Sigmoid colon (tissue), 6 donors: ENCODE measurements at regions not wholly inside any gene's neighbourhood (a gene's known extent, or its start where the extent isn't known, plus 50 kb on each side); places are given as distances from the start of the nearest gene placed in this dataset.
"Not testable (repeated sequence)": the region's sequence is repeated elsewhere in the genome, so short reads cannot be mapped to it uniquely, and the experiment has no call there.

Source experiments
- DNase-seq: peaks from one replicate; pipeline ENCODE4 v3.0.0-alpha.2; 2019
- H3K27ac ChIP-seq, 4 donors: fragments of 200-600 bp; sonication (generic); one replicate each; pipeline ENCODE4 v1.5.1; 2016 to 2019; ENCODE audit warnings: mild to moderate bottlenecking in 1 of 4
- H3K27me3 ChIP-seq, 3 donors: fragments of 200-600 bp; sonication (generic); one replicate each; pipeline ENCODE4 v1.5.1; 2019; ENCODE audit warnings: mild to moderate bottlenecking in 1 of 3
- H3K36me3 ChIP-seq, 4 donors: fragments of 200-600 bp; sonication (generic); one replicate each; pipeline ENCODE4 v1.5.1; 2016 to 2019
- H3K4me1 ChIP-seq, 4 donors: fragments of 200-600 bp; sonication (generic); one replicate each; pipeline ENCODE4 v1.5.1; 2017 to 2019
- H3K4me3 ChIP-seq, 4 donors: fragments of 200-600 bp; sonication (generic); one replicate each; pipeline ENCODE4 v1.5.1; 2017 to 2019; ENCODE audit warnings: mild to moderate bottlenecking in 2 of 4, moderate library complexity in 1 of 4
- H3K9me3 ChIP-seq, 4 donors: fragments of 200-600 bp in 3 of 4; sonication (generic) in 3 of 4; one replicate each; pipeline versions ENCODE4 v1.5.1 to v1.6.1; 2013 to 2019
- EP300 ChIP-seq, 4 donors: sonication (generic); formaldehyde crosslinking; IDR thresholded peaks; one replicate each; pipeline ENCODE4 v1.6.1; 2017; ENCODE audit warnings: antibody characterized with exemption in 4 of 4
- POLR2A ChIP-seq, 2 donors: fragments of 450-650 bp; IDR thresholded peaks; one replicate each; pipeline ENCODE4 v1.6.1; 2016; ENCODE audit warnings: antibody characterized with exemption in 2 of 2, mild to moderate bottlenecking in 2 of 2, moderate library complexity in 2 of 2
- POLR2AphosphoS5 ChIP-seq, 4 donors: sonication (generic); formaldehyde crosslinking; IDR thresholded peaks; one replicate each; pipeline ENCODE4 v1.6.1; 2017; ENCODE audit warnings: antibody characterized with exemption in 4 of 4
- WGBS, 2 donors: extraction: QIAGEN DNeasy Blood & Tissue Kit; methylation state at CpG; one replicate each; pipeline ENCODE4 v1.1.7; 2013; 5-methylcytosine and 5-hydroxymethylcytosine counted together
- intact Hi-C: fragments of 100-400 bp; cut with DNase I; formaldehyde crosslinking; loops from one replicate; pipeline ENCODE4 v1.15.1; 2023
- TF ChIP-seq, protein P1 (sequence below), 4 experiments: fragments of 450-650 bp in 3 of 4; fragments of 200-600 bp in 1 of 4; IDR thresholded peaks; one replicate each; pipeline ENCODE4 v1.5.1; 2016 to 2019; ENCODE audit warnings: antibody characterized with exemption in 4 of 4, mild to moderate bottlenecking in 3 of 4, moderate library complexity in 2 of 4
- donor health status: healthy with polysubstance abuse.
- donor health status: healthy.

DNA sequence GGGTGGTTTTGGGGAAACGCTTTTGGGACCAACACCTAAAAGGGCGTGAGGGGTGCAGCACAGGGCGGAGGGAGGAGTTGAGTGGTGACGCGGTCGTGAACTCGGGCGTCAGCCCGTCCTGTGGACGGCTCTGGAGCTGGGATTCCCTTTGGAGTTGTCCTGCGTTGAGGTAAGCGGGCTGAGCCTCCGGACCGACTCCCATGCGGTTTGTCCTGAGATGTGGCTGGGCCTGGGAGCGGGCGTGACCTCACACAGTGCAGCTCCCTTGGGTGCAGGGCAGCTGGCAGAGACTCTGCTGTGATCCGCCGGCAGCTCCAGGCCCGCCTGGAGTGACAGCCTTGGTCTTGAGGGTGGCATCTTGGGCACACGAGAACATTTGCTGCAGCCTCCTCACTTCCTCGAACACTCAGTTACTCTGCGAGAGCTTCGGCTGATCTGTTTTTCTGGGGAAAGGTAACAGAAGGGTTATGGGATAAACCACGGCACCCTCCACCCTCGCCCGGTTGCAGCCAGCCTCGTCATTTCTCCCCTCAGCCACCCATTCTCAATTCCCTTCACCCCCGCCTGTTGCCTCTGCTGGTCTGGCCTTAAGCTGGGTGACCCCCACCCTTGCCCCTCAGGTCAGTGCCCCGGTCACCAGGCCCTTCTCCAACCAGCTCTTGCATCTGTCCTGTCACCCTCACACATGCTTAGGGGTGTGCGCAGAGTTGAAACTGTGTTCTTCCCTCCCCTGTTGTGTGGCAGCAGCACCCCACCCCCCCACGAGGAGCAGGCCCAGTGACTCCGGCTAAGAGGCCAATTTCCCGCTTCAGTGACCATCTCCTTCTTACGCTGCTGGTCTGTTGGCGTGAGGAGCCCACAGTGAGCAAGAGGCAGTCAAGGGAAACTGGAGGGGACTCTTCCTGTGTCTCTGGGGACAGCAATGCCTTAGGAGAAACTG lies 94.2 kb upstream of the COL5A1 start:
- Histone ChIP-seq H3K27me3 (no peaks in the 10 kb centered on the region), H3K4me3 (no peak overlapping the region), H3K4me1 (peaks cover 0 to 41% (median 28%) of the 10 kb centered on the region in 4 donors), H3K27ac (peak overlapping the region in 2 of 4 donors; percentile 8 to 80), H3K36me3 (no peaks in the 10 kb centered on the region), H3K9me3 (no peaks in the 10 kb centered on the region)
- intact Hi-C loops: loop anchor here (5.0 kb wide), 1 partner anchor 90 kb away; no protein-coding TSS in a partner anchor
- no peak for TF ChIP-seq POLR2AphosphoS5 (IDR thresholded peaks at IDR 0.05)
- no peak for TF ChIP-seq POLR2A (IDR thresholded peaks at IDR 0.05)
- no peak for TF ChIP-seq EP300 (IDR thresholded peaks at IDR 0.05)
- TF ChIP-seq, protein P1, sequence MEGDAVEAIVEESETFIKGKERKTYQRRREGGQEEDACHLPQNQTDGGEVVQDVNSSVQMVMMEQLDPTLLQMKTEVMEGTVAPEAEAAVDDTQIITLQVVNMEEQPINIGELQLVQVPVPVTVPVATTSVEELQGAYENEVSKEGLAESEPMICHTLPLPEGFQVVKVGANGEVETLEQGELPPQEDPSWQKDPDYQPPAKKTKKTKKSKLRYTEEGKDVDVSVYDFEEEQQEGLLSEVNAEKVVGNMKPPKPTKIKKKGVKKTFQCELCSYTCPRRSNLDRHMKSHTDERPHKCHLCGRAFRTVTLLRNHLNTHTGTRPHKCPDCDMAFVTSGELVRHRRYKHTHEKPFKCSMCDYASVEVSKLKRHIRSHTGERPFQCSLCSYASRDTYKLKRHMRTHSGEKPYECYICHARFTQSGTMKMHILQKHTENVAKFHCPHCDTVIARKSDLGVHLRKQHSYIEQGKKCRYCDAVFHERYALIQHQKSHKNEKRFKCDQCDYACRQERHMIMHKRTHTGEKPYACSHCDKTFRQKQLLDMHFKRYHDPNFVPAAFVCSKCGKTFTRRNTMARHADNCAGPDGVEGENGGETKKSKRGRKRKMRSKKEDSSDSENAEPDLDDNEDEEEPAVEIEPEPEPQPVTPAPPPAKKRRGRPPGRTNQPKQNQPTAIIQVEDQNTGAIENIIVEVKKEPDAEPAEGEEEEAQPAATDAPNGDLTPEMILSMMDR (IDR thresholded peaks at IDR 0.05): no peak
- WGBS, 2 donors: 83 to 91% methylated on average over 36 of the region's 36 CpGs
- peak; percentile 55 for DNase-seq

DNA sequence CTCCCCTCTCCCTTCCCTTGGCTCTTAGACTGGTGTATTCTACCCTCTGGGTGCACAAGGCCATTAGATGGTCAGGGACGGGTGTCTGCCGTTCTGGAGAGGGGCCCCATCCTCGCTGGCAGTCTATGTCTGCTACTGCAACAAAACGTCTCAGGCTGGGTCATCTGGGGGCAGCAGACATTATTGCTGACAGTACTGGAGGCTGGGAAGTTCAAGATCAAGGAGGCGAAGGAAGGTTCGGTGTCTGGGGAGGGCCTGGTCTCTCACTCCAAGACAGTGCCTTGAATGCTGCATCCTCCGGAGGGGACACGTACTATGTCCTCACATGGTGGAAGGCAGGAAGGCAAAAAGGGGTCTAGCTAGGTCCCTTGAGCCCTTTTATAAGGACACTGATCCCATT lies 93.4 kb upstream of the COL5A1 start:
- TF ChIP-seq, protein P1 (IDR thresholded peaks at IDR 0.05): no peak
- TF ChIP-seq POLR2AphosphoS5 (IDR thresholded peaks at IDR 0.05) (no peak), EP300 (IDR thresholded peaks at IDR 0.05) (no peak), POLR2A (IDR thresholded peaks at IDR 0.05) (no peak)
- no peak overlapping the region for H3K27ac ChIP-seq
- H3K4me3 ChIP-seq: no peak overlapping the region
- H3K9me3 ChIP-seq: no peaks in the 10 kb centered on the region
- H3K27me3 ChIP-seq: no peaks in the 10 kb centered on the region
- WGBS, 2 donors: 76 to 87% methylated on average over 8 of the region's 8 CpGs
- intact Hi-C loops: loop anchor here (5.0 kb wide), 1 partner anchor 91 kb away; no protein-coding TSS in a partner anchor
- peaks cover 0 to 45% (median 28%) of the 10 kb centered on the region in 4 donors for H3K4me1 ChIP-seq
- DNase-seq: peak; percentile 40
- H3K36me3 ChIP-seq: no peaks in the 10 kb centered on the region

DNA sequence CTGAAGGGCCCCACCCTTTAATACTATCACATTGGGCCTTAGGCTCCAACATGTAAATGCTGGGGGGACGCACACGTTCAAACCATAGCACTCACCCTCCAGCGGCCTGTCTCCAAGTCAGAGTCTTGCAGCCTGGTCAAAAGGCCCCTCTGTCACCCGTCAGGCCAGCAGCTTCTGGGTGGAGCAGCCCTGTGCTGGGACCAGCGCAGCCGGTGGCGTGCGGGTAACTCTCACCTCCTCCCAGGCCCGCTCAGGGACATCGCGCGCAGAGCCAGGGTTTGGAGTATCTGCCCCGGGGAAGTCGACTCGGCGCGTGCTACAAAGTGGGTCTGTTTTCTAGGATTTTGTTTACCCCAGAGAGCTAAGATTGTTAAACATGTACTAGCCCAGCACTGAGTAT lies 93.0 kb upstream of the COL5A1 start:
- Histone ChIP-seq H3K4me3 (no peak overlapping the region), H3K9me3 (no peaks in the 10 kb centered on the region), H3K27me3 (no peaks in the 10 kb centered on the region), H3K27ac (no peak overlapping the region), H3K36me3 (no peaks in the 10 kb centered on the region), H3K4me1 (peaks cover 0 to 45% (median 26%) of the 10 kb centered on the region in 4 donors)
- TF ChIP-seq POLR2AphosphoS5 (IDR thresholded peaks at IDR 0.05): no peak
- TF ChIP-seq POLR2A (IDR thresholded peaks at IDR 0.05): no peak
- TF ChIP-seq EP300 (IDR thresholded peaks at IDR 0.05): no peak
- TF ChIP-seq, protein P1 (IDR thresholded peaks at IDR 0.05): no peak
- intact Hi-C loops: loop anchor here (5.0 kb wide), 1 partner anchor 91 kb away; no protein-coding TSS in a partner anchor
- peak; percentile 58 for DNase-seq
- WGBS, 2 donors: 88 to 90% methylated on average over 17 of the region's 17 CpGs

DNA sequence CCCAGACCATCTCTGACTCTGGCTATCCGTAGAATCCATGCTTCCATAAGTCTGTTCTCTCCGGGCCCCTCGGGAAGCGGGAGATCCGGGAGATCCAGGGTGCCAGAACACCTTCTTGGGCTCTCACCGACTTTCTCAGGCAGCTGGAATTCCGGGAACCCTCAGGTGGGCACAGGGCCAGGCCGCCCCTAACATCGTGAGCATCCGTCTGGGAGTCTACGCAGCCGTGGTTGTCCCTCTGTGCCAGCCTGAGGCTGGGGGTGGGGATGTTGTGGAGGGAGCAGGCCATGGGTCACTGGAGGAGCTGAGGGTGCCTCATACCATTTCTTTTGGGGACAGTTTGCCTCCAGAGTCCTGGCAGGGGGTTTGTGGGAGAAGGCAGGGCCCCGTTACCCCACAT lies 92.3 kb upstream of the COL5A1 start:
- Histone ChIP-seq H3K27ac (no peak overlapping the region), H3K4me1 (peaks cover 0 to 39% (median 20%) of the 10 kb centered on the region in 4 donors), H3K27me3 (no peaks in the 10 kb centered on the region), H3K4me3 (no peak overlapping the region), H3K36me3 (no peaks in the 10 kb centered on the region), H3K9me3 (no peaks in the 10 kb centered on the region)
- intact Hi-C loops: loop anchor here (5.0 kb wide), 1 partner anchor 92 kb away; no protein-coding TSS in a partner anchor
- TF ChIP-seq EP300 (IDR thresholded peaks at IDR 0.05) (no peak), POLR2A (IDR thresholded peaks at IDR 0.05) (no peak), POLR2AphosphoS5 (IDR thresholded peaks at IDR 0.05) (no peak)
- TF ChIP-seq, protein P1 (IDR thresholded peaks at IDR 0.05): no peak
- peak; percentile 37 for DNase-seq
- 83 to 87% methylated on average over 13 of the region's 13 CpGs for WGBS, 2 donors

DNA sequence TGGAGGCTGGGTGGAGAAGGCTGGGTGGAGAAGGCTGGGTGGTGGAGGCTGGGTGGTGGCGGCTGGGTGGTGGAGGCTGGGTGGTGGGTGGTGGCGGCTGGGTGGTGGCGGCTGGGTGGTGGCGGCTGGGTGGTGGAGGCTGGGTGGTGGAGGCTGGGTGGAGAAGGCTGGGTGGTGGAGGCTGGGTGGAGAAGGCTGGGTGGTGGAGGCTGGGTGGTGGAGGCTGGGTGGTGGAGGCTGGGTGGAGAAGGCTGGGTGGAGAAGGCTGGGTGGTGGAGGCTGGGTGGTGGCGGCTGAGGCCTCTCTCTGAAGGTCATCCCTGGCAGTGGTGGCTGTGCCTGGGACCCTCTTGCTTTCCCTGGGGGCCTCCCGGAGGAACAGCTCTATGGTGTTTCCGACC lies 91.5 kb upstream of the COL5A1 start:
- WGBS, 2 donors: 96 to 97% methylated on average over 6 to 7 of the region's 7 CpGs
- peak; percentile 32 for DNase-seq
- peaks cover 0 to 31% (median 13%) of the 10 kb centered on the region in 4 donors for H3K4me1 ChIP-seq
- H3K4me3 ChIP-seq, H3K27me3 ChIP-seq, intact Hi-C loops, H3K27ac ChIP-seq, H3K9me3 ChIP-seq, H3K36me3 ChIP-seq: not testable (repeated sequence)
